Breast epithelium (tissue), 3 donors: ENCODE measurements at regions not wholly inside any gene's neighbourhood (a gene's known extent, or its start where the extent isn't known, plus 50 kb on each side); places are given as distances from the start of the nearest gene placed in this dataset.

Experiments used
- POLR2A ChIP-seq: fragments of 450-650 bp; IDR thresholded peaks from one replicate; pipeline ENCODE4 v1.6.1; 2016; ENCODE audit warnings: antibody characterized with exemption, mild to moderate bottlenecking, moderate library complexity
- TF ChIP-seq, protein P1 (sequence below), 3 donors: fragments of 450-650 bp; IDR thresholded peaks; one replicate each; pipeline ENCODE4 v1.5.1; 2016 to 2017; ENCODE audit warnings: antibody characterized with exemption in 3 of 3, mild to moderate bottlenecking in 3 of 3, moderate library complexity in 3 of 3

DNA sequence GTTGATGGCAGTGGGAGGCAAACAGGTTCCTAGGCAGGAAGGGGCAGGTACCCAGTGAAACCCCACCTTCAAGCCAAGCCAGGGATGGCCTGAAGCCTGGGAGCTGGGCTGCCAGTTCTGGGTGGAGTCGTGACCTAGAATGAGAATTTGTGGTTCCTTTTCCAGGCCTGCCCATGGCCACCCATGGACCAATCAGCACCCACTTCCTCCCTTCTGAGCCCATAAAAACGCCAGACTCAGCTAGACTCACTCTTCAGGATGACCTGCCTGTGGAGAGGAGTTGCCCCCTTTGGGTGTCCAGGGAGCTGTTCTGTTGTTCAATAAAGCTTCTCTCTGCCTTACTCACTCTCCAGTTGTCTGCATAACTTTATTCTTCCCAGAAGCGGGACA, 144.0 kb upstream of the MRPS30 start:
- TF ChIP-seq, protein P1, sequence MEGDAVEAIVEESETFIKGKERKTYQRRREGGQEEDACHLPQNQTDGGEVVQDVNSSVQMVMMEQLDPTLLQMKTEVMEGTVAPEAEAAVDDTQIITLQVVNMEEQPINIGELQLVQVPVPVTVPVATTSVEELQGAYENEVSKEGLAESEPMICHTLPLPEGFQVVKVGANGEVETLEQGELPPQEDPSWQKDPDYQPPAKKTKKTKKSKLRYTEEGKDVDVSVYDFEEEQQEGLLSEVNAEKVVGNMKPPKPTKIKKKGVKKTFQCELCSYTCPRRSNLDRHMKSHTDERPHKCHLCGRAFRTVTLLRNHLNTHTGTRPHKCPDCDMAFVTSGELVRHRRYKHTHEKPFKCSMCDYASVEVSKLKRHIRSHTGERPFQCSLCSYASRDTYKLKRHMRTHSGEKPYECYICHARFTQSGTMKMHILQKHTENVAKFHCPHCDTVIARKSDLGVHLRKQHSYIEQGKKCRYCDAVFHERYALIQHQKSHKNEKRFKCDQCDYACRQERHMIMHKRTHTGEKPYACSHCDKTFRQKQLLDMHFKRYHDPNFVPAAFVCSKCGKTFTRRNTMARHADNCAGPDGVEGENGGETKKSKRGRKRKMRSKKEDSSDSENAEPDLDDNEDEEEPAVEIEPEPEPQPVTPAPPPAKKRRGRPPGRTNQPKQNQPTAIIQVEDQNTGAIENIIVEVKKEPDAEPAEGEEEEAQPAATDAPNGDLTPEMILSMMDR (IDR thresholded peaks at IDR 0.05) = no peak
- no peak for TF ChIP-seq POLR2A
